GM12878 (cell line): ENCODE measurements at regions not wholly inside any gene's neighbourhood (a gene's known extent, or its start where the extent isn't known, plus 50 kb on each side); places are given as distances from the start of the nearest gene placed in this dataset.
"Not testable (repeated sequence)": the region's sequence is repeated elsewhere in the genome, so short reads cannot be mapped to it uniquely, and the experiment has no call there.

Source experiments
- ATAC-seq: fragments of 200-7000 bp; cut with Tn5 transposase; 3 replicates; pipeline ENCODE4 v1.9.1; 2020; ENCODE audit warnings: mild to moderate bottlenecking, moderate library complexity
- BruUV-seq: library from RNA; stranded (reverse); fragments of 400-500 nt; replicated peaks from 2 replicates; lab custom pipeline; 2021; lab: Mats Ljungman, UMichigan
- CTCF ChIA-PET: fragments of 300-600 bp; sonication (Branson Sonifier 250); formaldehyde crosslinking; extraction: SDS; loops from one replicate; lab custom pipeline; 2021; ENCODE audit warnings: inconsistent platforms; lab: Yijun Ruan, JAX
- POLR2A ChIA-PET: fragments of 350-600 bp; formaldehyde crosslinking; extraction: SDS; loops from one replicate; lab custom pipeline; 2021; ENCODE audit warnings: inconsistent platforms; lab: Charles Lee
- RAD21 ChIA-PET: fragments of 300-600 bp; sonication (Branson Sonifier 250); formaldehyde crosslinking; loops from one replicate; lab custom pipeline; 2023; ENCODE audit warnings: antibody characterized with exemption; ENCODE audit not compliant: unreplicated experiment; lab: Charles Lee
- SMC1A ChIA-PET: fragments of 300-600 bp; sonication (Branson Sonifier 250); formaldehyde crosslinking; loops from one replicate; lab custom pipeline; 2023; ENCODE audit not compliant: unreplicated experiment, uncharacterized antibody; lab: Charles Lee
- DNase-seq: peaks from one replicate; pipeline ENCODE4 v3.0.0-alpha.2; 2011; ENCODE audit warnings: low read depth, low spot score
- FAIRE-seq: peaks from 3 replicates; lab custom pipeline; 2011; peaks lifted over from hg19 to GRCh38; lab: Jason Lieb, UNC
- H2AFZ ChIP-seq: 2 replicates; pipeline ENCODE4 v1.6.0; 2011; ENCODE audit warnings: low read depth, low read length, control low read depth; ENCODE audit not compliant: control insufficient read depth
- H3K27ac ChIP-seq: 2 replicates; pipeline ENCODE4 v1.5.1; 2011; ENCODE audit warnings: control low read depth; ENCODE audit not compliant: control insufficient read depth, insufficient read depth
- H3K27me3 ChIP-seq, 2 experiments: replicated peaks in 1 of 2; 2 replicates each; pipeline versions ENCODE4 v1.6.0 to v1.6.1; 2011; ENCODE audit warnings: low read length in 1 of 2; ENCODE audit not compliant: control insufficient read depth in 2 of 2, insufficient read depth in 2 of 2
- H3K36me3 ChIP-seq, 2 experiments: 2 replicates each; pipeline ENCODE4 v1.5.1; 2011; ENCODE audit warnings: low read length in 1 of 2; ENCODE audit not compliant: control insufficient read depth in 2 of 2, insufficient read depth in 2 of 2
- H3K4me1 ChIP-seq: 2 replicates; pipeline ENCODE4 v1.6.1; 2011; ENCODE audit warnings: mild to moderate bottlenecking, low read length, moderate library complexity, mixed read lengths; ENCODE audit not compliant: control insufficient read depth, insufficient read depth
- H3K4me2 ChIP-seq: 2 replicates; pipeline ENCODE4 v1.6.0; 2011; ENCODE audit warnings: control low read depth; ENCODE audit not compliant: control insufficient read depth, insufficient read depth
- H3K4me3 ChIP-seq: fragments of 200-600 bp; sonication (generic); 2 replicates; pipeline ENCODE4 v1.5.1; 2016
- H3K79me2 ChIP-seq: 2 replicates; pipeline ENCODE4 v1.6.0; 2011; ENCODE audit warnings: low read length; ENCODE audit not compliant: control insufficient read depth, insufficient read depth
- H3K9ac ChIP-seq: 2 replicates; pipeline ENCODE4 v1.8.0; 2011; ENCODE audit warnings: low read length, control low read depth, mixed read lengths; ENCODE audit not compliant: control insufficient read depth, insufficient read depth
- H3K9me3 ChIP-seq: replicated peaks from 3 replicates; pipeline ENCODE4 v1.5.1; 2011; ENCODE audit warnings: mild to moderate bottlenecking, low read length; ENCODE audit not compliant: control insufficient read depth, insufficient read depth
- H4K20me1 ChIP-seq: 2 replicates; pipeline ENCODE4 v1.6.0; 2011; ENCODE audit not compliant: control insufficient read depth, insufficient read depth
- LARP7 ChIP-seq: fragments of 450-650 bp; IDR thresholded peaks from 2 replicates; pipeline ENCODE4 v1.6.1; 2017; ENCODE audit warnings: mild to moderate bottlenecking
- MYB ChIP-seq: fragments of 150-350 bp; IDR thresholded peaks from 2 replicates; pipeline ENCODE4 v1.6.1; 2014; ENCODE audit warnings: mild to moderate bottlenecking, low read depth, low read length, borderline replicate concordance
- NR2C1 ChIP-seq: fragments of 450-650 bp; IDR thresholded peaks from 2 replicates; pipeline ENCODE4 v1.6.1; 2017; ENCODE audit warnings: antibody characterized with exemption, mild to moderate bottlenecking, moderate library complexity
- RCOR1 ChIP-seq: conservative IDR thresholded peaks from 2 replicates; pipeline ENCODE4 v1.6.1; 2012; ENCODE audit warnings: low read depth, low read length, improper control_type of control experiment
- SUZ12 ChIP-seq: fragments of 200-600 bp; sonication (generic); IDR thresholded peaks from one replicate; pipeline ENCODE4 v1.6.1; 2018; ENCODE audit warnings: antibody characterized with exemption, mild to moderate bottlenecking; ENCODE audit not compliant: unreplicated experiment
- USF1 ChIP-seq: IDR thresholded peaks from 2 replicates; pipeline ENCODE4 v1.6.1; 2011; ENCODE audit warnings: borderline replicate concordance, low read depth, mild to moderate bottlenecking, moderate library complexity, mixed read lengths, low read length; ENCODE audit not compliant: insufficient read depth; ENCODE audit errors: extremely low read length
- WGBS: methylation state at CpG from one replicate; pipeline ENCODE4 v1.1.6; 2016; ENCODE audit warnings: low lambda C conversion rate; ENCODE audit not compliant: insufficient replicate concordance, insufficient coverage; ENCODE audit errors: missing lambda C conversion rate; 5-methylcytosine and 5-hydroxymethylcytosine counted together
- in situ Hi-C: fragments of 300-500 bp; cut with MboI; formaldehyde crosslinking; loops from 9 replicates; pipeline ENCODE4 v1.14.3; 2018; ENCODE audit warnings: mixed read lengths
- intact Hi-C: fragments of 100-400 bp; cut with micrococcal nuclease; formaldehyde crosslinking; loops from one replicate; pipeline ENCODE4 v1.14.2; 2022; ENCODE audit not compliant: unreplicated experiment
- TF ChIP-seq, protein P1 (sequence below): fragments of 450-650 bp; IDR thresholded peaks from 2 replicates; pipeline ENCODE4 v1.6.1; 2018; ENCODE audit warnings: borderline replicate concordance, mild to moderate bottlenecking; ENCODE audit not compliant: partially characterized antibody
- TF ChIP-seq, protein P2 (sequence below): IDR thresholded peaks from 2 replicates; pipeline ENCODE4 v1.6.1; 2012; ENCODE audit warnings: low read depth, low read length, improper control_type of control experiment

- TF ChIP-seq, protein P1, sequence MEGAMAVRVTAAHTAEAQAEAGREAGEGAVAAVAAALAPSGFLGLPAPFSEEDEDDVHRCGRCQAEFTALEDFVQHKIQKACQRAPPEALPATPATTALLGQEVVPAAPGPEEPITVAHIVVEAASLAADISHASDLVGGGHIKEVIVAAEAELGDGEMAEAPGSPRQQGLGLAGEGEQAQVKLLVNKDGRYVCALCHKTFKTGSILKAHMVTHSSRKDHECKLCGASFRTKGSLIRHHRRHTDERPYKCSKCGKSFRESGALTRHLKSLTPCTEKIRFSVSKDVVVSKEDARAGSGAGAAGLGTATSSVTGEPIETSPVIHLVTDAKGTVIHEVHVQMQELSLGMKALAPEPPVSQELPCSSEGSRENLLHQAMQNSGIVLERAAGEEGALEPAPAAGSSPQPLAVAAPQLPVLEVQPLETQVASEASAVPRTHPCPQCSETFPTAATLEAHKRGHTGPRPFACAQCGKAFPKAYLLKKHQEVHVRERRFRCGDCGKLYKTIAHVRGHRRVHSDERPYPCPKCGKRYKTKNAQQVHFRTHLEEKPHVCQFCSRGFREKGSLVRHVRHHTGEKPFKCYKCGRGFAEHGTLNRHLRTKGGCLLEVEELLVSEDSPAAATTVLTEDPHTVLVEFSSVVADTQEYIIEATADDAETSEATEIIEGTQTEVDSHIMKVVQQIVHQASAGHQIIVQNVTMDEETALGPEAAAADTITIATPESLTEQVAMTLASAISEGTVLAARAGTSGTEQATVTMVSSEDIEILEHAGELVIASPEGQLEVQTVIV, result no peak
- no peak for TF ChIP-seq LARP7
- no peak for TF ChIP-seq RCOR1
- no peak for TF ChIP-seq SUZ12
- no peak for TF ChIP-seq MYB
- TF ChIP-seq, protein P2, sequence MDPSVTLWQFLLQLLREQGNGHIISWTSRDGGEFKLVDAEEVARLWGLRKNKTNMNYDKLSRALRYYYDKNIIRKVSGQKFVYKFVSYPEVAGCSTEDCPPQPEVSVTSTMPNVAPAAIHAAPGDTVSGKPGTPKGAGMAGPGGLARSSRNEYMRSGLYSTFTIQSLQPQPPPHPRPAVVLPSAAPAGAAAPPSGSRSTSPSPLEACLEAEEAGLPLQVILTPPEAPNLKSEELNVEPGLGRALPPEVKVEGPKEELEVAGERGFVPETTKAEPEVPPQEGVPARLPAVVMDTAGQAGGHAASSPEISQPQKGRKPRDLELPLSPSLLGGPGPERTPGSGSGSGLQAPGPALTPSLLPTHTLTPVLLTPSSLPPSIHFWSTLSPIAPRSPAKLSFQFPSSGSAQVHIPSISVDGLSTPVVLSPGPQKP, result no peak
- TF ChIP-seq NR2C1, result no peak
- TF ChIP-seq USF1, result no peak
These were observed 71.2 kb upstream of the NBPF3 start (continued) for GRCh38 chr1:21368515-21369289.

DNA sequence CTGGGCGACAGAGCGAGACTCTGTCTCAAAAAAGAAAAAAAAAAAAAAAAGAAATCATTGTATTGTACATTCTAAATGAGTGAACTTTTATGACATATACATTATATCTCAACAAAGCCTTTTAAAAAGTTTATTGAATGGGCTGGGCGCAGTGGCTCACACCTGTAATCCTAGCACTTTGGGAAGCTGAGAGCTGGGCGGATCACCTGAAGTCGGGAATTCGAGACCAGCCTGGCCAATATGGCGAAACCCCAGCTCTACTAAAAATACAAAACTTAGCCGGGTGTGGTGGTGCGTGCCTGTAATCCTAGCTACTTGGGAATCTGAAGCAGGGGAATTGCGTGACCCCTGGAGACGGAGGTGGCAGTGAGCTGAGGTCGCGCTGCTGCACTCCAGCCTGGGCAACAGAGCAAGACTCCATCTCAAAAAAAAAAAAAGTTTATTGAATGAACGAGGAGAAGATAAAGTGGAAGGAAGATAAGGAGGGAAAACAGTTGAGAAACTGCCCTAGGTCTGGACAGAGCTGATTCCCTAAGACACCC lies 71.9 kb upstream of the NBPF3 start:
- H3K4me2 ChIP-seq, H3K4me1 ChIP-seq, H3K79me2 ChIP-seq, H3K27ac ChIP-seq, H3K27me3 ChIP-seq, FAIRE-seq, H2AFZ ChIP-seq, H3K36me3 ChIP-seq, BruUV-seq, H3K9me3 ChIP-seq, ATAC-seq, DNase-seq, H4K20me1 ChIP-seq, H3K4me3 ChIP-seq, H3K9ac ChIP-seq: not testable (repeated sequence)
- SMC1A ChIA-PET, result interaction anchor here (0.5 to 8.2 kb wide), 35 partner anchors 11 to 866 kb away, joined by 3 to 82 read pairs (median 4); partner anchors contain the start of gene DDOST
- POLR2A ChIA-PET, result interaction anchor here (0.7 to 1.5 kb wide), 2 partner anchors 48 to 135 kb away, joined by 3 to 7 read pairs; no protein-coding TSS in a partner anchor
- in situ Hi-C loops (loop anchor here (5.0 kb wide), 2 partner anchors 111 to 136 kb away; no protein-coding TSS in a partner anchor), intact Hi-C loops (loop anchor here (1.0 kb wide), 3 partner anchors 113 to 151 kb away; no protein-coding TSS in a partner anchor)
- RAD21 ChIA-PET, result interaction anchor here (0.7 to 7.2 kb wide), 28 partner anchors 13 to 671 kb away, joined by 3 to 132 read pairs (median 5); partner anchors contain the start of genes ECE1 and HP1BP3
- CTCF ChIA-PET, result interaction anchor here (0.7 to 9.9 kb wide), 44 partner anchors 10 to 656 kb away, joined by 3 to 207 read pairs (median 4); no protein-coding TSS in a partner anchor
- WGBS, result 44% methylated on average over 14 of the region's 14 CpGs
